Keratinocyte (primary cell): ENCODE measurements at regions not wholly inside any gene's neighbourhood (a gene's known extent, or its start where the extent isn't known, plus 50 kb on each side); places are given as distances from the start of the nearest gene placed in this dataset.

Experiments
- EZH2 ChIP-seq: IDR thresholded peaks from one replicate; pipeline ENCODE4 v1.6.1; 2012; ENCODE audit warnings: inconsistent platforms, mild to moderate bottlenecking, low read length, moderate library complexity
- TF ChIP-seq, protein P1 (sequence below), 3 experiments: IDR thresholded peaks in 1 of 3; conservative IDR thresholded peaks in 1 of 3; optimal IDR thresholded peaks in 1 of 3; 2 replicates in 2 of 3; 3 replicates in 1 of 3; pipeline versions ENCODE3 to v1.5.1; 2011; ENCODE audit warnings: low read length in 3 of 3, mild to moderate bottlenecking in 3 of 3, moderate library complexity in 2 of 3, control low read depth in 1 of 3, inconsistent platforms in 1 of 3; ENCODE audit not compliant: insufficient read depth in 2 of 3; ENCODE audit errors: extremely low read depth in 1 of 3

- TF ChIP-seq, protein P1, sequence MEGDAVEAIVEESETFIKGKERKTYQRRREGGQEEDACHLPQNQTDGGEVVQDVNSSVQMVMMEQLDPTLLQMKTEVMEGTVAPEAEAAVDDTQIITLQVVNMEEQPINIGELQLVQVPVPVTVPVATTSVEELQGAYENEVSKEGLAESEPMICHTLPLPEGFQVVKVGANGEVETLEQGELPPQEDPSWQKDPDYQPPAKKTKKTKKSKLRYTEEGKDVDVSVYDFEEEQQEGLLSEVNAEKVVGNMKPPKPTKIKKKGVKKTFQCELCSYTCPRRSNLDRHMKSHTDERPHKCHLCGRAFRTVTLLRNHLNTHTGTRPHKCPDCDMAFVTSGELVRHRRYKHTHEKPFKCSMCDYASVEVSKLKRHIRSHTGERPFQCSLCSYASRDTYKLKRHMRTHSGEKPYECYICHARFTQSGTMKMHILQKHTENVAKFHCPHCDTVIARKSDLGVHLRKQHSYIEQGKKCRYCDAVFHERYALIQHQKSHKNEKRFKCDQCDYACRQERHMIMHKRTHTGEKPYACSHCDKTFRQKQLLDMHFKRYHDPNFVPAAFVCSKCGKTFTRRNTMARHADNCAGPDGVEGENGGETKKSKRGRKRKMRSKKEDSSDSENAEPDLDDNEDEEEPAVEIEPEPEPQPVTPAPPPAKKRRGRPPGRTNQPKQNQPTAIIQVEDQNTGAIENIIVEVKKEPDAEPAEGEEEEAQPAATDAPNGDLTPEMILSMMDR (optimal IDR thresholded peaks at IDR 0.05 in 1 of 3, IDR thresholded peaks at IDR 0.05 in 1 of 3, conservative IDR thresholded peaks at IDR 0.05 in 1 of 3; ENCODE audit: extremely low read depth in 1 of 3, insufficient read depth in 2 of 3, low read length in 3 of 3) = no peak
- no peak for TF ChIP-seq EZH2
Measured at GRCh38 chr15:87712211-87712610, 544.3 kb downstream of the NTRK3 start.
